ELF-1 (cell line): ENCODE measurements at regions not wholly inside any gene's neighbourhood (a gene's known extent, or its start where the extent isn't known, plus 50 kb on each side); places are given as distances from the start of the nearest gene placed in this dataset.
"Not testable (repeated sequence)": the region's sequence is repeated elsewhere in the genome, so short reads cannot be mapped to it uniquely, and the experiment has no call there.

Experiments
- DNase-seq: peaks from one replicate; pipeline ENCODE4 v3.0.0-alpha.2; 2016; ENCODE audit warnings: low read depth, low spot score

GRCh38 chrX:25442499-25442898 lies 426.7 kb upstream of the ARX start:
- no peak for DNase-seq

DNA sequence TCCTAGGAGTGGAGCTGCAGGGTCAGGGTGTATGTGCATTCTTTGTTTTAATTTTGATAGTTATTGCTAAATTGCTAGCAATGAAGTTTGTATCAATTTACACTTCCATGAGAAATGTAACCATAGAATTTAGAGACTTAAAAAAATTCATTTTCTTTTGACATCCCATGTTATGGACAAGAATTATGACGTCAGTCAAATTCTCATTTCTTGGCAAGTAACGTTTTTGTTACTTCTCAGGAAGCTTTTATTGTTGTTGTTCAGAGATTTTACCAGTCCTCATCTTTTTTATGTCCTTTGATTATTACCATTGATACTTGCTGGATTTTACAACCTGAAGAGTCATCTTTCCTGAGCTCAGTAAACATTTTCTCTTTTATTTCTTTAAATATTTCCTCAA lies 417.5 kb upstream of the ARX start:
- no peak for DNase-seq

- no peak for DNase-seq
Observed at GRCh38 chrX:25432396-25432795, 416.6 kb upstream of the ARX start.

- peak; percentile 86 for DNase-seq
Observed at GRCh38 chrX:25427873-25428555, 412.2 kb upstream of the ARX start.

DNA sequence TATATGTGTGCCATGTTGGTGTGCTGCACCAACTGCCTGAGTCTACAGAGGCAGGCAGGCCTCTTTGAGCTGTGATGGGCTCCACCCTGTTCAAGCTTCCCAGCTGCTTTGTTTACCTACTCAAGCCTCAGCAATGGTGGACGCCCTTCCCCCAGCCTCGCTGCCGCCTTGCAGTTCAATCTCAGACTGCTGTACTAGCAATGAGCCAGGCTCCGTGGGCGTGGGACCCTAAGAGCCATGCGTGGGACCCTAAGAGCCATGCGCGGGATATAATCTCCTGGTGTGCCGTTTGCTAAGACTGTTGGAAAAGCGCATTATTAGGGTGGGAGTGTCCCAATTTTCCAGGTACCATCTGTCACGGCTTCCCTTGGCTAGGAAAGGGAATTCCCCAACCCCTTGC lies 388.4 kb upstream of the ARX start:
- DNase-seq: not testable (repeated sequence)

- DNase-seq: no peak
Observed at GRCh38 chrX:25389266-25389665, 373.5 kb upstream of the ARX start.

DNA sequence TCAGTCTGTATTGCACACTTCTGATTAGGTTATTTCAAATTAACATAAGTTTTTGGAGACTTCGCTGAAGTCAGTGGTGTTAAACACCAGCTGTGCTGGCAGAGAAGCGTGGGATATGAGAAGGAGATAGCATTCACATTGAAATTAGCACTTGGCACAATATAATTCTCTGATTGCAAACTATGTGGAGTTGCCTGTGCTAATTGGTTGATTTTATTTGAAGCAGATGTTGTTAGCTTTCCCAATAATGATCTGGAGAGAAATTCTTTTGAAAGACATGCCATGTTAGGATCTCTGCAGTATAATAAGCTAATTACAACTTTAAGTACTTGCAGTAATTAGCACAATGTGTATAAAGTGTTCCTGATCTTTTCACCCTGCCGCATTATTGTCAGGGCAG lies 367.4 kb upstream of the ARX start:
- no peak for DNase-seq

- no peak for DNase-seq
Observed at GRCh38 chrX:25356456-25356855, 340.7 kb upstream of the ARX start.

GRCh38 chrX:25344161-25344936 lies 328.6 kb upstream of the ARX start:
- no peak for DNase-seq

DNA sequence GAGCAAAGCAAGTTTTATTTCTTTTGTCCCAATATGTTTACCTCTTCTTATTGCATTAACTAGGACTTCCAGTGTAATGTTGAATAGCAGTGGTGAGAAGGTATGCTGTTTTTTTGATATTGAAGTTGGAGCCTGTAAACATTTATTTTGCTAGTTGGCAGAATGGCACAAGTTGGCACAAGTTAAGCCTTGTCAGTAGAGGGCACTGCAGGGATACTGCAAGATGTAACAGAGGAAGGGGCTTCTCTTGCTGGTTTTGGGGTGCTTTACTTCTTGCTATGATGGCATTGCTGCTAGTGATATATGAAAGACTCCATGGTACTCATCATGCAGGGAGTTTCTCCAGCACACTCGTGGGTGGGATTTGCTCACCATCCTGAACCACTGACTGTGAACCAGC lies 327.3 kb upstream of the ARX start:
- DNase-seq: no peak

- no peak for DNase-seq
Observed at GRCh38 chrX:25337841-25338240, 322.1 kb upstream of the ARX start.

DNA sequence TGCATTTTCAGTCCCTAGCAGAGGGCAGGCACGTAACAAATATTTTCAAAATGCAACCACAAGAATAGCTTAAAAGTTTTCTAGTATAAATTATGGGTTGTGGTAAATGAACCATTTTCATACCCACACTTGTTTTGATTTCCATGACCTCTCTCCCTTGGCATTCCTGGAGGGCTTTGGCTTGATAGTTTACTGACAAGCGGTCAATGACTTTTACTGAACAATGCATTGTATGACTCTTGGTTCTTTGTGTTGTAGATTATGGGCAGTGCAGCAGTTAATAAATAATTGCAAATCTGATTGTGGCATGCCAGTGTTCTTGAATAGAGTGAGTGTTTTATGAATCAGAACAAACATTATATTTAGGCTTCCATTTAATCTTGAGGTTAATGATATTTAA lies 285.2 kb upstream of the ARX start:
- DNase-seq: no peak

DNA sequence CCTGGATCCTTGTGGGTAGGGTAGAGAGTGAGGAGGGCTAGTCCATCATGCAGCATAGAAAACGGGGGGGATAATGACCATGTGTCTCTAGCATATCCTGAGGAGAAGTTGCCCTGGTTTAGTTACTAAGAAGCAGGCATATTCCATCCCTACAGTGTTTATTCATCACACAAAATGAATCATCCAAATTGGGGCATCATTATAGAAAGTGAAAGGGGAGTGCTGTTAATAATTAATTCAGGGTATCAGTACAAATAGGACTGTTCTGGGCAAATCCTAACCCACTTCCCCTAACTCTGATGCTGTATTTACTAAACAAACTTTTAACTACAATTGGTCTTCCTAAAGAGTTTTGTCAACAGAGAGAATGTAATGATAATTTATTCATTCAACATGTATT lies 281.1 kb upstream of the ARX start:
- no peak for DNase-seq

GRCh38 chrX:25295466-25295865 lies 279.7 kb upstream of the ARX start:
- DNase-seq: no peak

- DNase-seq: no peak
Observed at GRCh38 chrX:25290132-25290531, 274.4 kb upstream of the ARX start.

- no peak for DNase-seq
Observed at GRCh38 chrX:25288676-25289075, 272.9 kb upstream of the ARX start.

DNA sequence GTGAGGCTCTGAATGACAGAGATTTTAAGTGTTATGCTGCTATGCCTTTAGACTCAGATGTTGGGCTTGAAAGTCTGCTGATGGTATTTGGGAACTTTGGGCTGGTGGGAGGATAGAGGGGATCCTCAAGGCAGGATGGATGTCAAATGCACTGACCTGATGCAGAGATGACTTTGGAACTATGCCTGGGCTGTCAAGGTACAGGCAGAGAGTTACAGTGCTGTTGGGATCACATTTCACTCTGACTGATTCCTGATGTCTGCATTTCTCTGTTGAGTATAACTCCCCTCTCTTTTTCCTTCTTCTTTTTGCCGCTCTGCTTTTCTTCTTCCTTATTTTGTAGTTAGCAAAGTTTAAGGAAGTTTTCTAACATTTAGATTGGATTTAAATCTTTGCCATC lies 271.8 kb upstream of the ARX start:
- DNase-seq: no peak

GRCh38 chrX:25285598-25285997 lies 269.8 kb upstream of the ARX start:
- DNase-seq: no peak

- DNase-seq: no peak
Observed at GRCh38 chrX:25279510-25279909, 263.7 kb upstream of the ARX start.

DNA sequence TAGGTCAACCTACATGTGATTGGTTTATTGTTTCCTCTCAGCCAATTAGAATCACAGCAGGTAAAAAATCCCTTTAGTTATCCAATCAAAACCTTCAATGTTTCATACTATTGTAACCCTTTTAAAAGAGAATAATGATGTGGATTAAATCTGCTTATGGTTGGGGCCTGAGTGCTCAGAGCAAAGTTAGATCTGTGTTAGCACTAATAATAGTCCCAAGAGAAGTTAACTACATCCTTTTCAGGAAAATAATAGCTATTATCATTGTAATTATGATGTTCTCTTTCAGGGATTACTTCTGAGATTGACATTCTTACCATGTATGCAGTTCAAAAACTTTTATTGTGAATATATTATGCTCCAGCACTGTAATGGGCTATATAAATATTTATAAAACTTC lies 262.6 kb upstream of the ARX start:
- DNase-seq: no peak

GRCh38 chrX:25277574-25277973 lies 261.8 kb upstream of the ARX start:
- DNase-seq: no peak

- no peak for DNase-seq
Observed at GRCh38 chrX:25275159-25275558, 259.4 kb upstream of the ARX start.

DNA sequence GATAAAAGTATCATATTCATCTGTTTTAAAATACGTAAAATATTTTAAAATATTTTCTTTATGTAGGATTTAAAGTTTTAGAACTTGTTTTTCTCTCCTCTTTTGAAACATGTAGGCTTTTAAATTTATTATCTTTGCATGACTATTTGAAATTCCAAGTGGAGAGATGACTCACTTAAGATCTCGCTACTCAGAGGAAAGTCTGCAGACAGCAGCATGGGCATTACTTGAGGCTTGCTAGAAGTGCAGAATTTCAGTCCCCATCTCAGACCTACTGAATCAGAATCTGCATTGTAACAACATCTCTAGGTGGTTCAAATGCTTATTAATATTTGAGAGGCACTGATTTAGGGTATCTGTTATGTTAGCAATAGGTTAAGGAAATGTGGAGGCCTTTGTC lies 225.7 kb upstream of the ARX start:
- no peak for DNase-seq
